ENCODE measurements at regions not wholly inside any gene's neighbourhood (a gene's known extent, or its start where the extent isn't known, plus 50 kb on each side); places are given as distances from the start of the nearest gene placed in this dataset.

DNA sequence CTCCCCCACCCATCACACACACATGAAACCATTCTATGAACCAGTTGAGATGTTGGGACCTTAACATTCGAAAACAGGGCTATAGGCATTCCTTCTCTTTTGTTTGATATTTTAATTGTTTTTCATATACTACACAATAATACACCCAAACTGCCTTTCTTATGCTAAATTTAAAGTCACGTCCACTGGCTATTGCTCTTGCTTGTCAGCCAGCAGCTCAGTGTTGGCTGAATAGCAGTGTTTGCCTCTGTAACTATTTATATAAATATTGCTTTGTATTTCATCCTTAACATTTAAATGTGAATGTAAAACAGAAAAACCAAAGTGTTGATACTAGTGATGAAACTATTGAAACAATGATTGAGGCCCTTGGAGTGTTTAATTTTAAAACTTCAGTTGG is 234.4 kb upstream of the KCNK2 start:
- WGBS, 4 donors = 69 to 90% (median 78%) methylated on average over 2 of the region's 2 CpGs
- Histone ChIP-seq H3K36me3 (replicated peaks in 1 of 2) (no peaks in the 10 kb centered on the region), H3K4me1 (replicated peaks in 1 of 2) (no peaks in the 10 kb centered on the region), H3K27me3 (no peaks in the 10 kb centered on the region), H3K4me3 (no peak overlapping the region), H3K27ac (no peak overlapping the region), H3K9me3 (replicated peaks in 1 of 3) (no peaks in the 10 kb centered on the region)
- intact Hi-C loops (cut with DNase I) = no loop called here
- TF ChIP-seq POLR2A (IDR thresholded peaks at IDR 0.05) = no peak
- TF ChIP-seq, protein P1, sequence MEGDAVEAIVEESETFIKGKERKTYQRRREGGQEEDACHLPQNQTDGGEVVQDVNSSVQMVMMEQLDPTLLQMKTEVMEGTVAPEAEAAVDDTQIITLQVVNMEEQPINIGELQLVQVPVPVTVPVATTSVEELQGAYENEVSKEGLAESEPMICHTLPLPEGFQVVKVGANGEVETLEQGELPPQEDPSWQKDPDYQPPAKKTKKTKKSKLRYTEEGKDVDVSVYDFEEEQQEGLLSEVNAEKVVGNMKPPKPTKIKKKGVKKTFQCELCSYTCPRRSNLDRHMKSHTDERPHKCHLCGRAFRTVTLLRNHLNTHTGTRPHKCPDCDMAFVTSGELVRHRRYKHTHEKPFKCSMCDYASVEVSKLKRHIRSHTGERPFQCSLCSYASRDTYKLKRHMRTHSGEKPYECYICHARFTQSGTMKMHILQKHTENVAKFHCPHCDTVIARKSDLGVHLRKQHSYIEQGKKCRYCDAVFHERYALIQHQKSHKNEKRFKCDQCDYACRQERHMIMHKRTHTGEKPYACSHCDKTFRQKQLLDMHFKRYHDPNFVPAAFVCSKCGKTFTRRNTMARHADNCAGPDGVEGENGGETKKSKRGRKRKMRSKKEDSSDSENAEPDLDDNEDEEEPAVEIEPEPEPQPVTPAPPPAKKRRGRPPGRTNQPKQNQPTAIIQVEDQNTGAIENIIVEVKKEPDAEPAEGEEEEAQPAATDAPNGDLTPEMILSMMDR (IDR thresholded peaks at IDR 0.05) = no peak
- no peak for DNase-seq

GRCh38 chr1:214850432-214851050 is 232.0 kb upstream of the KCNK2 start:
- Histone ChIP-seq H3K4me3 (no peak overlapping the region), H3K27ac (no peak overlapping the region), H3K27me3 (no peaks in the 10 kb centered on the region), H3K36me3 (replicated peaks in 1 of 2) (no peaks in the 10 kb centered on the region), H3K9me3 (replicated peaks in 1 of 3) (no peaks in the 10 kb centered on the region), H3K4me1 (replicated peaks in 1 of 2) (no peaks in the 10 kb centered on the region)
- no peak for DNase-seq
- intact Hi-C loops (cut with DNase I) = no loop called here
- no peak for TF ChIP-seq POLR2A (IDR thresholded peaks at IDR 0.05)
- TF ChIP-seq, protein P1 (IDR thresholded peaks at IDR 0.05) = no peak
- WGBS, 4 donors = 69 to 86% (median 83%) methylated on average over 3 of the region's 3 CpGs

DNA sequence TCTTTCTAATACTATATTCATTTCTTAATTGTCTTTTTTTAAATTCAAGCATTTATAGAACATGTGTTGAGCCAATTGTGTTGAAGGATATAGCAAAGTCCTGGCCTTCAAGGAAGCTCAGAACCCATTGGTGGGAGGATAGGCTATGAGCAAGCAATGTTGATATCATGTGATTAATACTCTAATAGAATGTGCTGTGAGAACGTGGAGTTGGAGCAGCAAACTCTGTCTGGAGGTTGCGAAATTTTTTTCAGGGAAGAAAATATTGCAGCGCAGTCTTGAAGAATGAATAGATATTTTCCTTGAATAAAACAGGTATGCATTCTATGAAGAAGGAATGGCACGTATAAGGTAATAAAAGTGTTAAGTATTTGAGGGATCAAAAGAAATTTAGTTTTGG is 229.2 kb upstream of the KCNK2 start:
- DNase-seq = no peak
- no peaks in the 10 kb centered on the region for H3K4me1 ChIP-seq (replicated peaks in 1 of 2)
- TF ChIP-seq POLR2A (IDR thresholded peaks at IDR 0.05) = no peak
- TF ChIP-seq, protein P1 (IDR thresholded peaks at IDR 0.05) = no peak
- H3K36me3 ChIP-seq (replicated peaks in 1 of 2) = no peaks in the 10 kb centered on the region
- H3K27me3 ChIP-seq = no peaks in the 10 kb centered on the region
- H3K9me3 ChIP-seq (replicated peaks in 1 of 3) = no peaks in the 10 kb centered on the region
- H3K27ac ChIP-seq = no peak overlapping the region
- intact Hi-C loops (cut with DNase I) = no loop called here
- 80 to 90% (median 85%) methylated on average over 4 of the region's 4 CpGs for WGBS, 4 donors
- no peak overlapping the region for H3K4me3 ChIP-seq

- Histone ChIP-seq H3K4me3 (no peak overlapping the region), H3K27ac (no peak overlapping the region), H3K36me3 (replicated peaks in 1 of 2) (no peaks in the 10 kb centered on the region), H3K9me3 (replicated peaks in 1 of 3) (no peaks in the 10 kb centered on the region), H3K4me1 (replicated peaks in 1 of 2) (no peaks in the 10 kb centered on the region), H3K27me3 (no peaks in the 10 kb centered on the region)
- WGBS, 4 donors = 85 to 95% (median 91%) methylated on average over 1 of the region's 1 CpG
- intact Hi-C loops (cut with DNase I) = no loop called here
- no peak for TF ChIP-seq POLR2A (IDR thresholded peaks at IDR 0.05)
- TF ChIP-seq, protein P1 (IDR thresholded peaks at IDR 0.05) = no peak
- DNase-seq = no peak
These were observed 228.2 kb upstream of the KCNK2 start for GRCh38 chr1:214854126-214854875.

Measured in adrenal gland (tissue), 9 donors.